Smooth muscle cell (in vitro differentiated cells): ENCODE measurements at regions not wholly inside any gene's neighbourhood (a gene's known extent, or its start where the extent isn't known, plus 50 kb on each side); places are given as distances from the start of the nearest gene placed in this dataset.

ENCODE experiments used
- DNase-seq: peaks from one replicate; lab custom pipeline; 2025; ENCODE audit not compliant: unreplicated experiment; lab: John Stamatoyannopoulos, UW
- H2AFZ ChIP-seq: fragments of 200-600 bp; sonication (generic); 2 replicates; pipeline ENCODE4 v1.6.0; 2016; ENCODE audit warnings: antibody characterized with exemption, low read depth, mild to moderate bottlenecking
- H3F3A ChIP-seq: fragments of 200-600 bp; sonication (generic); 2 replicates; pipeline ENCODE4 v1.6.0; 2017; ENCODE audit warnings: antibody characterized with exemption, low read depth
- H3K27ac ChIP-seq: fragments of 200-600 bp; sonication (generic); 2 replicates; pipeline ENCODE4 v1.5.1; 2016; ENCODE audit warnings: low read depth, mild to moderate bottlenecking
- H3K27me3 ChIP-seq: fragments of 200-600 bp; sonication (generic); 2 replicates; pipeline ENCODE4 v1.6.1; 2016; ENCODE audit warnings: low read depth, mild to moderate bottlenecking
- H3K36me3 ChIP-seq: fragments of 200-600 bp; sonication (generic); 2 replicates; pipeline ENCODE4 v1.5.1; 2016; ENCODE audit warnings: low read depth
- H3K4me1 ChIP-seq: fragments of 200-600 bp; sonication (generic); 2 replicates; pipeline ENCODE4 v1.5.1; 2016; ENCODE audit warnings: low read depth
- H3K4me2 ChIP-seq: fragments of 200-600 bp; sonication (generic); 2 replicates; pipeline ENCODE4 v1.6.0; 2016; ENCODE audit warnings: mild to moderate bottlenecking
- H3K4me3 ChIP-seq: fragments of 200-600 bp; sonication (generic); 2 replicates; pipeline ENCODE4 v1.5.1; 2016; ENCODE audit warnings: mild to moderate bottlenecking
- H3K79me2 ChIP-seq: fragments of 200-600 bp; sonication (generic); 2 replicates; pipeline ENCODE4 v1.6.0; 2016; ENCODE audit warnings: low read depth, mild to moderate bottlenecking
- H3K9ac ChIP-seq: fragments of 200-600 bp; sonication (generic); 2 replicates; pipeline ENCODE4 v1.6.0; 2016; ENCODE audit warnings: low read depth
- H3K9me3 ChIP-seq: fragments of 200-600 bp; sonication (generic); replicated peaks from 2 replicates; pipeline ENCODE4 v1.5.1; 2016; ENCODE audit warnings: low read depth
- H4K20me1 ChIP-seq: fragments of 200-600 bp; sonication (generic); 2 replicates; pipeline ENCODE4 v1.6.0; 2016; ENCODE audit warnings: low read depth
- CTCF ChIP-seq: fragments of 200-600 bp; sonication (generic); IDR thresholded peaks from 2 replicates; pipeline ENCODE4 v1.5.1; 2017; ENCODE audit warnings: borderline replicate concordance, mild to moderate bottlenecking, antibody characterized with exemption; ENCODE audit not compliant: insufficient read depth, poor library complexity, severe bottlenecking
- WGBS: methylation state at CpG from one replicate; pipeline ENCODE4 v1.1.7; 2016; ENCODE audit warnings: low lambda C conversion rate; 5-methylcytosine and 5-hydroxymethylcytosine counted together

GRCh38 chr1:79679916-79680315 is 673.4 kb upstream of the ADGRL4 start:
- no peak for TF ChIP-seq CTCF
- Histone ChIP-seq H3K27me3 (no peaks in the 10 kb centered on the region), H3K4me3 (no peak overlapping the region), H2AFZ (no peak overlapping the region), H3K79me2 (no peaks in the 10 kb centered on the region), H3K27ac (no peak overlapping the region), H3F3A (no peaks in the 10 kb centered on the region), H3K36me3 (no peaks in the 10 kb centered on the region), H3K9me3 (peaks cover 4% of the 10 kb centered on the region), H3K9ac (no peak overlapping the region), H3K4me1 (no peaks in the 10 kb centered on the region), H3K4me2 (no peak overlapping the region), H4K20me1 (no peaks in the 10 kb centered on the region)
- DNase-seq: no peak

- TF ChIP-seq CTCF: no peak
- Histone ChIP-seq H3K79me2 (no peaks in the 10 kb centered on the region), H3F3A (no peaks in the 10 kb centered on the region), H3K4me1 (peaks cover 11% of the 10 kb centered on the region), H3K9ac (no peak overlapping the region), H3K27me3 (no peaks in the 10 kb centered on the region), H3K9me3 (no peaks in the 10 kb centered on the region), H4K20me1 (no peaks in the 10 kb centered on the region), H3K4me2 (no peak overlapping the region), H2AFZ (no peak overlapping the region), H3K4me3 (no peak overlapping the region), H3K36me3 (no peaks in the 10 kb centered on the region), H3K27ac (no peak overlapping the region)
- no peak for DNase-seq
- WGBS: 89% methylated on average over 3 of the region's 3 CpGs
Measured at GRCh38 chr1:79667848-79668696, 661.5 kb upstream of the ADGRL4 start.

GRCh38 chr1:79667166-79667565 is 660.6 kb upstream of the ADGRL4 start:
- Histone ChIP-seq H3K9ac (no peak overlapping the region), H4K20me1 (no peaks in the 10 kb centered on the region), H3K4me2 (no peak overlapping the region), H2AFZ (no peak overlapping the region), H3K4me3 (no peak overlapping the region), H3F3A (no peaks in the 10 kb centered on the region), H3K27ac (no peak overlapping the region), H3K4me1 (peaks cover 11% of the 10 kb centered on the region), H3K36me3 (no peaks in the 10 kb centered on the region), H3K79me2 (no peaks in the 10 kb centered on the region), H3K27me3 (no peaks in the 10 kb centered on the region), H3K9me3 (no peaks in the 10 kb centered on the region)
- TF ChIP-seq CTCF: no peak
- DNase-seq: no peak
- WGBS: 93% methylated on average over 2 of the region's 2 CpGs

- no peaks in the 10 kb centered on the region for H3K36me3 ChIP-seq
- no peaks in the 10 kb centered on the region for H4K20me1 ChIP-seq
- H3K27me3 ChIP-seq: no peaks in the 10 kb centered on the region
- DNase-seq: no peak
- H3K9me3 ChIP-seq: no peaks in the 10 kb centered on the region
- no peak for TF ChIP-seq CTCF
- peak overlapping the region; percentile 10 for H3K4me2 ChIP-seq
- H3K27ac ChIP-seq: no peak overlapping the region
- no peak overlapping the region for H3K4me3 ChIP-seq
- H3K4me1 ChIP-seq: peaks cover 11% of the 10 kb centered on the region
- no peaks in the 10 kb centered on the region for H3F3A ChIP-seq
- H3K79me2 ChIP-seq: no peaks in the 10 kb centered on the region
- WGBS: 31% methylated on average over 2 of the region's 2 CpGs
- H2AFZ ChIP-seq: peak overlapping the region; percentile 45
- no peak overlapping the region for H3K9ac ChIP-seq
Measured at GRCh38 chr1:79663916-79664315, 657.4 kb upstream of the ADGRL4 start.
